ENCODE measurements at regions not wholly inside any gene's neighbourhood (a gene's known extent, or its start where the extent isn't known, plus 50 kb on each side); places are given as distances from the start of the nearest gene placed in this dataset.
"Not testable (repeated sequence)": the region's sequence is repeated elsewhere in the genome, so short reads cannot be mapped to it uniquely, and the experiment has no call there.

- DNase-seq (ENCODE audit: low read depth), result no peak
- no peak for TF ChIP-seq CTCF (IDR thresholded peaks at IDR 0.05; ENCODE audit: control insufficient read depth, extremely low read depth, insufficient read depth)
- no peak overlapping the region for H3K4me3 ChIP-seq (ENCODE audit: low read depth, low read length)
These were observed 320.6 kb upstream of the PPARGC1A start for GRCh38 chr4:24210332-24210902.

- no peak overlapping the region for H3K4me3 ChIP-seq (ENCODE audit: low read depth, low read length)
- no peak for DNase-seq (ENCODE audit: low read depth)
- TF ChIP-seq CTCF (IDR thresholded peaks at IDR 0.05; ENCODE audit: control insufficient read depth, extremely low read depth, insufficient read depth), result no peak
These were observed 320.1 kb upstream of the PPARGC1A start for GRCh38 chr4:24209906-24210305.

- no peak for DNase-seq (ENCODE audit: low read depth)
- no peak for TF ChIP-seq CTCF (IDR thresholded peaks at IDR 0.05; ENCODE audit: control insufficient read depth, extremely low read depth, insufficient read depth)
- H3K4me3 ChIP-seq (ENCODE audit: low read depth, low read length), result no peak overlapping the region
These were observed 319.3 kb upstream of the PPARGC1A start for GRCh38 chr4:24209131-24209530.

- no peak for DNase-seq (ENCODE audit: low read depth)
- no peak for TF ChIP-seq CTCF (IDR thresholded peaks at IDR 0.05; ENCODE audit: control insufficient read depth, extremely low read depth, insufficient read depth)
- H3K4me3 ChIP-seq (ENCODE audit: low read depth, low read length), result no peak overlapping the region
These were observed 318.8 kb upstream of the PPARGC1A start for GRCh38 chr4:24208691-24209090.

- not testable (repeated sequence) for DNase-seq (ENCODE audit: low read depth); H3K4me3 ChIP-seq (ENCODE audit: low read depth, low read length)
These were observed 314.9 kb upstream of the PPARGC1A start for GRCh38 chr4:24204708-24205107.

GRCh38 chr4:24203926-24204325 lies 314.1 kb upstream of the PPARGC1A start:
- DNase-seq (ENCODE audit: low read depth), result no peak
- no peak for TF ChIP-seq CTCF (IDR thresholded peaks at IDR 0.05; ENCODE audit: control insufficient read depth, extremely low read depth, insufficient read depth)
- no peak overlapping the region for H3K4me3 ChIP-seq (ENCODE audit: low read depth, low read length)

- TF ChIP-seq CTCF (IDR thresholded peaks at IDR 0.05; ENCODE audit: control insufficient read depth, extremely low read depth, insufficient read depth), result no peak
- no peak for DNase-seq (ENCODE audit: low read depth)
- H3K4me3 ChIP-seq (ENCODE audit: low read depth, low read length), result no peak overlapping the region
These were observed 312.7 kb upstream of the PPARGC1A start for GRCh38 chr4:24202579-24202978.
